Large intestine (tissue), 3 donors: ENCODE measurements at regions not wholly inside any gene's neighbourhood (a gene's known extent, or its start where the extent isn't known, plus 50 kb on each side); places are given as distances from the start of the nearest gene placed in this dataset.

ENCODE experiments used
- DNase-seq, 2 donors: peaks; one replicate each; pipeline versions ENCODE4 v3.0.0 to v3.0.0-alpha.2; 2013
- H3K27ac ChIP-seq: one replicate; pipeline ENCODE4 v1.5.1; 2013; ENCODE audit warnings: low read length
- H3K27me3 ChIP-seq: 2 replicates; pipeline ENCODE4 v1.6.1; 2013; ENCODE audit warnings: low read length; ENCODE audit not compliant: control insufficient read depth, insufficient read depth
- H3K36me3 ChIP-seq: 2 replicates; pipeline ENCODE4 v1.6.1; 2013; ENCODE audit warnings: low read length; ENCODE audit not compliant: control insufficient read depth, insufficient read depth
- H3K4me1 ChIP-seq: one replicate; pipeline ENCODE4 v1.6.1; 2013; ENCODE audit warnings: low read length; ENCODE audit not compliant: control insufficient read depth, insufficient read depth
- H3K4me3 ChIP-seq: one replicate; pipeline ENCODE4 v1.5.1; 2013; ENCODE audit warnings: low read length
- H3K9me3 ChIP-seq: one replicate; pipeline ENCODE4 v1.6.1; 2013; ENCODE audit warnings: mild to moderate bottlenecking, low read depth, low read length, moderate library complexity; ENCODE audit not compliant: control insufficient read depth
- WGBS: methylation state at CpG from one replicate; pipeline ENCODE4 v1.1.5; 2013; ENCODE audit warnings: low lambda C conversion rate; ENCODE audit not compliant: insufficient coverage; 5-methylcytosine and 5-hydroxymethylcytosine counted together

DNA sequence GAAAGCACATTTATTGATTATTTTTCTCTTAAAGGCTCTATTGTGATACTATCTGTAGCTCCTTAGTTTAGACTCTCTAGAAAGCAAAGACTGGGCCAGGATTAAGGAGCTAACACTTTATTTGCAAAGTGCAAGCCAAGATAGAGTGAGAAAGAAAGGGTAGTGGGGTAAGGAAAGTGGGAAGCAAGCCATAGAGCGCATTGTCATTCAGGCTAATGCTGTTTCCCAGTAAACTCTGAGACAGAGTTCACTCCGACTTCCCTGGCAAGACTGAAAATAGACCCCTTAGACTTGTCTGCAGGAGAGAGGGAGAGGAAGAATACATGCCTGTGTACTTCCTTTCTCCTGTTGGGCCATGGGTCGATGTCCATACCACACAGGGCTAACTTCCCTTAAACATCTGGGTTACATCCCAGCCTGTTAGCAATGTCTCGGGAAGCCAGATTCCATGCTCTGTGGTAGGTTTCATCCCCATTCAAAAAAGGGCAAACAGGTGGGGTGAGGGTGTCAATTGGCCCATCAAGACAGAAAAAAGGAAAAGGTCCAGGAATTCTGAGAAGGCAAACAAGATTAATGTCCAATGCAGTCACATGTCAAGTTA is 875.8 kb upstream of the CELF2 start:
- H3K36me3 ChIP-seq = no peaks in the 10 kb centered on the region
- H3K4me1 ChIP-seq = no peaks in the 10 kb centered on the region
- H3K9me3 ChIP-seq = no peaks in the 10 kb centered on the region
- no peaks in the 10 kb centered on the region for H3K27me3 ChIP-seq
- no peak overlapping the region for H3K27ac ChIP-seq
- no CpG with 5 or more reads among the region's 4 CpGs for whole genome bisulfite sequencing
- DNase-seq = no peak
- no peak overlapping the region for H3K4me3 ChIP-seq

DNA sequence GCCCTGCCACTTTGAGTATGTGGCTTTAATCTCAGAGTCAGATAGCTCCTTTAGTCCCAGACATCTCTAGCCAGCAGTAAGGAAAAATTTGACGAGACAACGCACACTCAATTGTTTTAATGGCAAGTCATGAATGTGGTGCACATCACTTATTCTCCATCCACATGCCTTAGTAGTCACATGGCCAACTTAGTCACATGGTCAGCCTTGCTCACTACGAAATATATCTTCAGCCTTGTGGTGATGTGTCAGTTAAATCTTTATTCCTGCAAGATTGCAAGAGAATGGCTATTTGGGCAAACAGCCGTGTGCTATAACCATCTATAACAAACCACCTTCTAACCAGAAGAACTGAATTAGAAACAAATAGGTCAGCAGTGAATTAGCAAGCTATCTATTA is 871.1 kb upstream of the CELF2 start:
- H3K27ac ChIP-seq = no peak overlapping the region
- no peaks in the 10 kb centered on the region for H3K36me3 ChIP-seq
- H3K4me3 ChIP-seq = no peak overlapping the region
- WGBS = no CpG with 5 or more reads among the region's 4 CpGs
- no peak for DNase-seq
- no peaks in the 10 kb centered on the region for H3K4me1 ChIP-seq
- no peaks in the 10 kb centered on the region for H3K27me3 ChIP-seq
- no peaks in the 10 kb centered on the region for H3K9me3 ChIP-seq

DNA sequence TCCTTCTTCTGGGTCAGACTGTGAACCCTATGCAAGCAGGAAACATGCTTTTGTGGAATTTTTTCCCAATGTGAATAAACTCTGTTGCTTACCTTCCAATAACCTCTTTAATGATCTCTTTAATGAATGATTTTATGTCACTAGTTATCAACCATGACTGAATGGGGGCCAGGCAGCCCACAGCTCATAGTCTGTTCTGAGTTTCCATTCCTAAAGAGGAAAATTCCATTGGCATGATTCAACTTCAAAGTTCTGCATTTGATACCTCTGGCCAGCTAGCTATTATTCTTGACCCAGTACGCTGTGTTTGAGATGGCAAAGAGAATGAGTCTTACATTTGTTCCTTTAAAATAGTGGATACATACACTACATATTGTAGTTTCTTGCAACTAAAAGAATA is 867.8 kb upstream of the CELF2 start:
- Histone ChIP-seq H3K4me1 (no peaks in the 10 kb centered on the region), H3K4me3 (no peak overlapping the region), H3K9me3 (no peaks in the 10 kb centered on the region), H3K27me3 (no peaks in the 10 kb centered on the region), H3K27ac (no peak overlapping the region), H3K36me3 (no peaks in the 10 kb centered on the region)
- DNase-seq = no peak
- no CpG with 5 or more reads among the region's 1 CpG for WGBS

DNA sequence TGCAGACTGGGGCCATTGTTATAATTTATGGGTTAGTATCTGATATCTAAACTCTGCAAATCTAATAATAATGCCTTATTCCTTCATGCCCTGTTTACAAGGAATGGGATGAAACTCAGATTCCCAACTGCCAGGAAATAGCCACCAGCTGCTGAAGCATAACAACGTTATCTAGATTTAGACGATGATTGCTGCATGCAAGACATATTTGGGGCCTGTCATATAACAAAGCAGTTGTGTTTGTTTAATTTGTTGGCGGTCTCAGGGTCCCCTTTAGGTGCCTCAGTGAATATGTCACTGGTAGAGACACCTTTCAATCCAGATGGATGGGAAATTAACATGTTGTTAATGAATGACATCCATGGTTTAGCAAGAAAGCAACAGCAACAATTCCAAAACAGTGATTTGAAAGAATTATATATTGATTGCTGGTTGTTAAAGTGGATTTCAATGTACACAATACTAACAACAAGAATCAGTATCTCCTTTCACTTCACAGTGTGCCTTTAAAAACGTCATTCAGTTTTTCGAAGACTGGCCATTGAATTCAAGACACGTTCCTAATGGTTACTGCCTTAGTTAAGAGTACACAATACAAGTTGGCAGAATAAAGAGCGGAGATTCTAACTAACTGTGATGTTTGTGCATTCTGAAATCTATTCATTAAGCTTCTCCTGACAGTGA is 860.6 kb upstream of the CELF2 start:
- Histone ChIP-seq H3K27me3 (no peaks in the 10 kb centered on the region), H3K4me1 (no peaks in the 10 kb centered on the region), H3K9me3 (peaks cover 7% of the 10 kb centered on the region), H3K27ac (no peak overlapping the region), H3K4me3 (no peak overlapping the region), H3K36me3 (no peaks in the 10 kb centered on the region)
- WGBS = no CpG with 5 or more reads among the region's 7 CpGs
- no peak for DNase-seq

DNA sequence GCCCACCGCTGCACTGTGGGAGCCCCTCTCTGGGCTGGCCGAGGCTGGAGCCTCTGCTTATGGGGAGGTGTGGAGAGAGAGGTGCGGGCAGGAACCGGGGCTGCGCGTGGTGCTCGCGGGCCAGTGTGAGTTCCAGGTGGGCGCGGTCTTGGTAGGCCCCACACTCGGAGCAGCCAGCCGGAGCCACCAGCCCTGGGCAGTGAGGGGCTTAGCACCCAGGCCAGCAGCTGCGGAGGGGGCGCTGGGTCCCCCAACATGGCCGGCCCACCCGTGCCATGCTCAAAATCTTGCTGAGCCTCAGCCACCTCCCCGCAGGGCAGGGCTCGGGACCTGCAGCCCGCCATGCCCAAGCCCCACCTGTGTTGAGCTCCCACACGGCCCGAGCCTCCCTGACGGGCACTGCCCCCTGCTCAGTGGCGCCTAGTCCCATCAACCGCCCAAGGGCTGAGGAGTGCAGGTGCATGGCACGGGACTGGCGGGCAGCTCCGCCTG is 856.8 kb upstream of the CELF2 start:
- H3K4me1 ChIP-seq = no peaks in the 10 kb centered on the region
- WGBS = no CpG with 5 or more reads among the region's 27 CpGs
- peaks cover 7% of the 10 kb centered on the region for H3K9me3 ChIP-seq
- H3K27me3 ChIP-seq = no peaks in the 10 kb centered on the region
- no peaks in the 10 kb centered on the region for H3K36me3 ChIP-seq
- H3K4me3 ChIP-seq = no peak overlapping the region
- DNase-seq = no peak
- no peak overlapping the region for H3K27ac ChIP-seq

DNA sequence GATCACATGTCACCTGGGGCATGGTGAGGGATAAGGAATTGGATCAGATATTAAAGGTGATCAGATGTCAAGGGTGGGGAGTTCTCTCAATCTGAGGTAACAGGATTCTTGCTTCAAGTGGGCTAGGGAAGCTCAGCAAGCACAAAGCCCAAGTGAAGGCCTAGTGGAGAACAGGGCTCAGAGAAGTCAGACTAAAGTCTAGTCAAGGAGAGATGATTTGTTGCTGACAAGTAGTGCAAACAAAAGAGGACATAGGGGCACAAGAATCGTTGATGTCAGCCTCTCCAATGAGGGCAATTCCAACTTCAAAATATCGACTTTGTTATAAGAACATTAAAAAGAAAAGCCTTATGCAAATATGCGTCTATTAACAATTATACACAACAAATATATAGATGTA is 852.8 kb upstream of the CELF2 start:
- Histone ChIP-seq H3K9me3 (peaks cover 7% of the 10 kb centered on the region), H3K27ac (no peak overlapping the region), H3K27me3 (no peaks in the 10 kb centered on the region), H3K4me3 (no peak overlapping the region), H3K4me1 (no peaks in the 10 kb centered on the region), H3K36me3 (no peaks in the 10 kb centered on the region)
- 46% methylated on average over 2 of the region's 3 CpGs for WGBS
- DNase-seq = no peak

DNA sequence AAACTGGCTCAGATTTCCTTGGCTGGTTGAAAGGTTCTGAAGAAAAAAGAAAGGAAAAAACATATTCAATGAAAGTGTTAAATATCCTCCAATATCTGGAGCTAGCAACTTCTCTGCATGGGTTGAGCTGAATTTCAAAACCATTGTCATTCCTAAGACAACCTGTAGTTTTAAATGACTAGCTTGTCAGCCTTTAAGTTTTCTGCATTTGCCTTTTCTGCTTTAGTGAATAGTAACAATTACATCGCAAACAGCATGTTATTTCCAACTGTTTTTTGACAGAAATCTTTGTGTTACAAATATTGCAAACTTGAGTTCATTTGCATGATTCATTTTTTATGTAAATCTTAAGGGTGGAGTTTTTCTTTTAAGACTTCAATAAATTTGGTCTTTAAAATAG is 852.3 kb upstream of the CELF2 start:
- no peaks in the 10 kb centered on the region for H3K27me3 ChIP-seq
- WGBS = 100% methylated on average over 1 of the region's 1 CpG

DNA sequence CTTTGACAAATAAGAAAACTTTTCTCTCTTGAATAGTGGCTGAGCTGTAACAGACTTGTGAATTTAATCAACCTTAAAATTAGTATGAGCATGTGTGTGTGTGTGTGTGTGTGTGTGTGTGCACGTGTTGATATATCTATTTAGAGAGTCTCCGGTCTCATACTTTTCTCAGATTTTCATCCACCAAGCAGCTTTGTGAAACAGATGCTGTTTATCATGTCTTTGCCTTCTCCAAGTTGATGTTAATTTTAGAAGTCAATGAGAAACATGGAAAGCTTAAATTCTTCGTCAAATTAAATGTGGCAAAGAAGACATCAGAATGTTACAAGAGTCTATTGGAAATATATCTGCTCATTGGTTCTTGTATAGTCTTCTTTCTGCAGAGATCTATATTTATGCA is 839.2 kb upstream of the CELF2 start:
- Histone ChIP-seq H3K27ac (no peak overlapping the region), H3K4me3 (no peak overlapping the region), H3K4me1 (no peaks in the 10 kb centered on the region), H3K27me3 (no peaks in the 10 kb centered on the region), H3K9me3 (no peaks in the 10 kb centered on the region), H3K36me3 (no peaks in the 10 kb centered on the region)
- DNase-seq = no peak
- 80% methylated on average over 1 of the region's 3 CpGs for WGBS

More for the DNA sequence above, 852.3 kb upstream of the CELF2 start:
- no peak for DNase-seq
- Histone ChIP-seq H3K4me1 (no peaks in the 10 kb centered on the region), H3K27ac (no peak overlapping the region), H3K9me3 (peaks cover 7% of the 10 kb centered on the region), H3K36me3 (no peaks in the 10 kb centered on the region), H3K4me3 (no peak overlapping the region)

DNA sequence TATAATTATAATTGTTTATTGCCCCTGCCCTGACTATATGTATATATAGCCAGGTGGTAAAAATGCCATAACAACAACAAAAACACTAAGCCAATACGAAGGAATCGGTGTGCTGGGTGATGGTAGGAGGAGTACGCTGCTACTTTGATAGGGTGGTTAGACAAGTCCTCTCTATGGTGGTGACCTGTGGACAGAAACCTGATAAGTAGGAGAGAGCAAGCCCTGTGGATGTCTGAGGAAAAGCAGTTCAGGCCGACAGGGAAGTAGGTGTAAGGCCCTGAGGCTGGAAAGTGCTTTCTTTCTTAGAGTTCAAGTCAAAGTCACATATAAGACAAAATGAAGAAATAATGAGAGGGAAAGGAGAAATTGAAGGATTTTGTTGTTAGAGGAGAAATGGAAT is 823.8 kb upstream of the CELF2 start:
- H3K27ac ChIP-seq = no peak overlapping the region
- H3K9me3 ChIP-seq = no peaks in the 10 kb centered on the region
- no peak for DNase-seq
- H3K36me3 ChIP-seq = no peaks in the 10 kb centered on the region
- 100% methylated on average over 1 of the region's 4 CpGs for WGBS
- no peaks in the 10 kb centered on the region for H3K4me1 ChIP-seq
- H3K27me3 ChIP-seq = no peaks in the 10 kb centered on the region
- no peak overlapping the region for H3K4me3 ChIP-seq

DNA sequence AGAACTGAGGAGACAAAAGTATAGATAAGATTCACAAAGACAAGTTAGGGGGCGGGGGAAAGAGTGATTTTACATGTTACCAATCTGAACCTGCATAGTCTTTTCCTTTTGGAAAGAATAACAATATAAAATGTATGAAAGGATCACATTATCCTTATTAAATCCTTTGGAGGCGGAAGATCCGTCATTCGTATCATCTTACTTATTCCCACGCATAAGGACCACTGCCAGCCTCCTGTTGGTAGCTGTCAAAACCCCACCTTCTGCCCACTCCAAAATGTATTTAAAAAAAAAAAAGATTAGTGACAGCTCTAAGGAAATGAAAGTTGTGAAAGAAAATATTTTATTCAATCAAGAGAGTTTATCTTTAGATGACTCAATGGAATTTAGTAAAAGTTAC is 821.0 kb upstream of the CELF2 start:
- no peak overlapping the region for H3K4me3 ChIP-seq
- H3K36me3 ChIP-seq = no peaks in the 10 kb centered on the region
- WGBS = 87% methylated on average over 3 of the region's 5 CpGs
- H3K27ac ChIP-seq = no peak overlapping the region
- no peaks in the 10 kb centered on the region for H3K4me1 ChIP-seq
- no peaks in the 10 kb centered on the region for H3K9me3 ChIP-seq
- H3K27me3 ChIP-seq = no peaks in the 10 kb centered on the region
- DNase-seq = no peak

DNA sequence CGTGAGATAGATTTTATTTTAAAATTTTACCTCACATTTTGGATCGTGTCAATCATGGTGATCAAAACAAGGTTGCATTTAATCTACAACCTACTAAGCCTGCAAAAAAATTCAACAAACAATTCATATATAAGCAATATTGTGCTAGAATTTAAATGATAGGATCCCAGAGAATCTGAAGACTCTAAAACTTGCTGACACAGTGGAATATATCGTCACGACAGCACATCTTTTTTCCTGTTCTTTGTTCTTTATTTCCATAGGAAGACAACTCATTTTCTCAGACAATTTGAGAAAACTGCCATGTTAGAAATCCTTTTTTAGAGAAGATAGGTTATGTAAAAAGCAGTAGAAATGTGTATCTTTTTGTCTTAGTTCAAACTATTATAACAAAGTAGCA is 820.2 kb upstream of the CELF2 start:
- Histone ChIP-seq H3K27me3 (no peaks in the 10 kb centered on the region), H3K27ac (no peak overlapping the region), H3K4me1 (no peaks in the 10 kb centered on the region), H3K4me3 (no peak overlapping the region), H3K36me3 (no peaks in the 10 kb centered on the region), H3K9me3 (no peaks in the 10 kb centered on the region)
- no peak for DNase-seq
- 100% methylated on average over 4 of the region's 4 CpGs for WGBS
